HG02798 (cell line): ENCODE measurements at regions not wholly inside any gene's neighbourhood (a gene's known extent, or its start where the extent isn't known, plus 50 kb on each side); places are given as distances from the start of the nearest gene placed in this dataset.

Experiments used
- ATAC-seq: cut with Tn5 transposase; IDR thresholded peaks from one replicate; pipeline ENCODE4 v1.9.1; 2021; ENCODE audit warnings: mild to moderate bottlenecking; ENCODE audit not compliant: unreplicated experiment, poor library complexity

DNA sequence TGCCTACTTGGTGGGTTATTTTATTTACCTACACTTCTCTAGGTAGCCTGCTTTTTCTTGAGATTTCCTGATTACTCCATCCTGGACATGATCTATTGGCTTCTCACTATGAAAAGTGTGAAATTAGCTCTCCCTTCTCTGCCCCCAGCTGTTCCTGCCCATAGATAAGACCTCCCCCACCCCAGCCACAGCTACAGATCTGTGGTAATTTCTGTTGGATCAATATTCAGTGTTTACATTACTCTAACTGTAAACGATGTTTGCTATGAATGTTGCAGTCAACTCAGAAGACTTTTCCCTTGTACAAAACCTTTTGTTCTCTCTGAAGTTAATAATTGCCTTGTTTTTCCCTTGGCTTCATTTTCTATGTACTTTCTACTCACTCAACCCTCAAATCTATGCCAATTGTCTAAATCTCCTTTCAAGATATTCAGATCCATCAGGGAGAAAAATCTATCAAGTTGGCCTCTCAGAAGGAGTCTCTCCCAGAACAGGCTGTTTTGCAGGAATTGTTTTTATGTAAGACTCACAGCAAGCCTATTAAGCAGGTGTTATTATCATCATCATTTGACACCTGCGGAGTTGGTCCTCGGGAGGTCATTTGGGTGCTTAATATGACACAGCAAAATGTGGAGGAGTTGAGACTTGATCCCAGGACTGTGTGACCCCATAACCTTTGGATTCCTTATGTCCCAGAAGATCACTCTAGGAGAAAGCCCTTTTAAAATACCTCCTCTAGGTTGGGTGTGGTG, 227.4 kb downstream of the SUDS3 start:
- no peak for ATAC-seq

DNA sequence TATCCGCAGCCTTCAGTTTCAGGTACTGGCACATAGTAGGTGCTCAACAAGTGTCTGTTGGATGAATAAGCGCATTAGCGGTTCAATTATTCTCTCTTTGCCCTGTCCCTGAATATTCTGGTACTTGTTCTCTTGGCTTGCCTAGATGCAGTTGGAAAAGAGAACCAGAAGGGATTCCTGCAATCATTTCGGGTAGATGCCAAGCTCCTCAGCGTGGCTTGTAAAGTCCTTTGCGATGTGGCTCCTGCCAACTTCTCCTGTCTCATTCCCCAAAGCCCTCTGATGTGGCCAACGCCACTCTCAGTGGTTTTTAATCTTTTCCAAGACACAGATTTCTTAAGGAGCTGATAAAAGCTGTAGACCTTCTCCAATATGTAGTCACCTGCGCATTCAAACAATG, 230.3 kb downstream of the SUDS3 start:
- ATAC-seq = no peak

DNA sequence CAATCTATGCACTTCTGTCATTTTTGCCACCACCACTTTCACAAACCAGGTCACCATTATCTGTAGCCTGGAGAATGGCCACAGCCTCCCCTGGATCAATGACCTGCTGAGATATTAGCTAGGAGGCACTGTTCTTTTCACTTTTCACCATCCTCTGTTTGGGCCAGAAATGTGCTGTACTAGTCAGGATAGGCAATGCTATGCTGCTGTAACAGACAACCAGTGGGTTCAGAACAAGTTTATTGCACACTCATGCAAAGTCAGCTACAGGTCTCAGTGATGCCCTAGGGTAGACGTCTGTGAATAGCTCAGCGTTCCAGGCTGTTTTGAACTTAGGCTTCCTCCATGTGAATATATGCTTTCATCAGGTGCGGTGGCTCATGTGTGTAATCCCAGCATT, 231.5 kb downstream of the SUDS3 start:
- ATAC-seq = no peak

DNA sequence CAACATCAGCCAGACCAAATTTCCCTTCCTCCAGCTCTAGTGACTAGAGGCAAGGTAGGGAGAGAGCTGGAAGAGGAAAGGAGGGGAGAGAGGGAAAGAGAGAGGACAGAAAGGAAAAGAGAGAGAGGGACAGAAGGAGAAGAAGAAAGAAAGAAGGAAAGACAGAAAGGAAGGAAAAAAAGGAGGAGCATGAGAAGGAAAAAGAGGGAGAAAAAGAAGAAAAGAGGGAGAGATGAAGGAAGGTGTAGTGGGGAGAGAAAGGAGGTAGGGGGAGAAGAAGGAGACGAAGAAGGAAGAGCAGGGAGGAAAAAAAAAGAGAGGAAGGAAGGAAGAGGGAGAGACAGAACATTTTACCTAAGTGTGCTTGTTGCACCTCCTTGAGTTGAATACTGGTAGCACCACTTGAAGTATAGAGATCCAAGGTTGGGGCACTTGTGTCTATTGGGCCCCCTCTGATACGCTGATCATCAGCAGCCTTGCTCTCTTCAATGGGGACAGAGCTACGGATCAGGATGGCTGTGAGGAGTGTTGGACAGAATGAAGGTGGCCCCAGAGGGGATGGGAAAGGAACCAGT, 232.5 kb downstream of the SUDS3 start:
- ATAC-seq = no peak

DNA sequence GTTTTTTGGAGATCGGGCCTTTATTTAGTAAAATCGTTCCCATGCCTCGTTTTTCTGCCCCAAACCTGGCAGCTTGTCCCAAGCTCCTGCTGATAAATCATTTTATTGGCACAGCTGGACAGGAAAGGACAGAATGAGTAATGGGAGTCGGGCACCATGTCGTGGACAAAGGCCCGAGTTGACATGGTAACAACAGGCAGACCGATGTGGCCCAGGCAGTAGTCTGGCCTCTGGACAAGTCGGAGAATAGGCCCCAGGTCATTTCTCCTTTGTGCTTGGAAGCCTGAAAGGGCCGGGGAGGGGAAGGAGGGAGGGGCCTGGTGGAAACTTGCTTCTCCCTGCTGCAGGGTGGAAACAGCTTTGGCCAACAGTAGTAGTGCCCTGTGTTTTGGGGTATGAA, 234.9 kb downstream of the SUDS3 start:
- no peak for ATAC-seq

DNA sequence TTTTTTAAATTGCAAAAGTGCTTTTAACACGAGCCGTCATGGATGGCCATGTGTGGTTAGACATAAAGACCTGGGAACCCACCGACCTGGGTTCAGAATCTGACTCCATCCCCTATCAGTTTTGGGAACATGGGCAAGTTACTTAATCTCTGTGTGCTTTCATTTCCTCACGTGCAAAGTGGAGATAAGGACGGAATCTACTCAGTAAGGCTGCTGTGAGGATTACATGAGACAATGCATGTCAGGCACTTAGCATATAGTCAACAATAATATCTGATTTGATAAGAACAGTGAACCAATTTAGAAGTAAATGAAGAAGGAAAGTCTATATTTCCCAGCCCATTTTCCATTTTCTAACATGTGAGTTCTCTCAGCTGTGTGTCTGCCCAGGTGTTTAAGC, 235.4 kb downstream of the SUDS3 start:
- ATAC-seq = no peak

DNA sequence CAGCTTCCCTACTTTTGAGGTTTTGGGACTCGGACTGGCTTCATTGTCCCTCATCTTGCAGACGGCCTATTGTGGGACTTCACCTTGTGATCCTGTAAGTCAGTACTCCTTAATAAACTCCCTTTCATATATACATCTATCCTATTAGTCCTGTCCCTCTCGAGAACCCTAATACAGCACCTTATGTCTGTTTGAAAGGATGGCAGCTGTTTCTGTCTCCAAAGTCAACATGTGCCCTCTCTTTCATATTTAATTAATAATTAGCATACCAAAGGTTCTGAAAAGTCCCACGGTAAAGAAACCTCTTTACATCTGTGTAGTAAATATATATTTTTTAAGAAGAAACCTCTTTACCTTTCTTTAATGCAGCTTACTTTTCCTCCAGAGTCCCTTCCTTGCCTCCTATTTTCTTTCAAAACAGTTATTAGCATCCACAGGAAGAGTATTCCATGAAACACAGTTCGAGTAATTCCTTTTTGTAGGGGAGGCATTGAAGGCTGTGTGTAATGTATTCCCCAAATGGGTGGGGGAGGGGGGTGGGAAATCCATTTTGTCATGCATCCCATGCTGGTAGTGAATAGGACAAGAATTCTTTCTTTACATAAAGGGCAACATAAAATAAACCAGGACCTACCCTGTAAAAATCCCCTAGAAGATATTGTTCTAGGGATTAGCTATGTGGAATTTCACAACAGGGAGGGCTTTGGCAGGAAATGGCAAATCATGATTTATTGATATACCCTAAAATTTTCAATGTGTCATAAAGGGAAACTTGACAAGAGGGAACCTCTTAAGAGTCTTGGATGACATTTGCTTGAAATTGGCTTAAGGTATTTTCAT, 241.5 kb downstream of the SUDS3 start:
- no peak for ATAC-seq

DNA sequence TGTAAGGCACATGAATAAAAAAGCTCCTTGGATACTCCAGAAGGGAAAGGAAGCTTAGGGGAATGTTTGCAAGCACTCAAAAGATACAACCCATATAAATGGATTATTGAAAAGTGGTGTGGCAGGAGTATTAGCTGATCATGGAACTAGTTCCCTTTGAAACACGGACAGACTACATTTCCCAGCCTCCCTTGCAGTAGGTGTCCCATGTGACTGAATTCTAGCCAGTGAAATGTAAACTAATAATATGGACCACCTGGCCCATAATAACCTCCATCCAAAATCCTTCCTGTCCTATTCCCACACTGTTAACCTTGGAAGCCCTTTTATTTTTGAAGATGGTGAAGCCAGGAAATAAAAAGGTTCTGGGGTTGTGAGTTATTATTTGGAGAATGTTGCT, 242.3 kb downstream of the SUDS3 start:
- ATAC-seq = no peak

DNA sequence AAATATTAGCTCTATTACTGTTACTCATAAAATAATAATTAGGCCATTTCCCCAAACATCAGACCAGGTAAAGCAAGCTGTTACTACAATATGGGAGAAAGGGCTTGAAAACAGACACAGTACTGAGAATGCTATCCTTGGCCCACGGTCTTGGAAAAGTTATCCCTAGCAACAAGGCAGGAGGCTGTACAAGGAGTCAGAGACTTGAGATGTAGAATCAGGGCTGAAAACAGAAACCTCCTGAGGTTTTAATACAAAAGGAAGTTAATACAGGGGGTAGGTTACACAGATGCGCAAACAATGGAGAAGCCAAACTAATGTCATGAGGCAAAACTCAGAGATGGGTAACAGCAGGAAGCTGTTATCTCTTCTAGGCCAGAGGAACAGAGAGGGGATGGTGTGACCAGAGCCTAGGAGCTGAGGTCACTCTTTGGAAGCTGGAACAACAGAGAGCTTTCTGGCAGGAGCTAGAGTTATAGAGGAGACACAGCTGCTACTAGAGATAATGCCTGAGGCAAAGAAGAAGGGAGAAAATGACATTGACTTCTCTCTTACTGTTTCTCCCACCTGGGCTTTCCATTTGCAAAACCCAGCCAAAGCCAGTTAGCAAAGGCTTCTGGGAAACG, 248.8 kb downstream of the SUDS3 start:
- no peak for ATAC-seq

DNA sequence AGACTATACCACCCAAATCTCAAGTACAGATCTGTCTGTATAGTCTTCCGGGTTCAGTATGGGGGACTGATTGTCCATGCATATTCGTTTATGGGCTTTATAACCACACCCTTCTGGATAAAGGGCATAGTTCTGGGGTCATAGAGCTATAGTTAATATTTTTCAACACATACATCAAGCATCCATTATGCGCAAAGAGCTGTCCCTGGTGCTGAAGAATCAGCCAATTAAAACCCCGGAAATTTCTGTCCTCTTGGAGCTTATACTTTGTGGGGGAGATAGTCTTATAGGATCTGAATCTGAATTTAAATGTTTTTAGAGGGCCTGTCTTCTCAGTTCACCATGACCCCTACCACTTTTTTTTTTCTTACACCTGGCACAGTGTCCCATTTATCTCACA, 256.7 kb downstream of the SUDS3 start:
- ATAC-seq = no peak

DNA sequence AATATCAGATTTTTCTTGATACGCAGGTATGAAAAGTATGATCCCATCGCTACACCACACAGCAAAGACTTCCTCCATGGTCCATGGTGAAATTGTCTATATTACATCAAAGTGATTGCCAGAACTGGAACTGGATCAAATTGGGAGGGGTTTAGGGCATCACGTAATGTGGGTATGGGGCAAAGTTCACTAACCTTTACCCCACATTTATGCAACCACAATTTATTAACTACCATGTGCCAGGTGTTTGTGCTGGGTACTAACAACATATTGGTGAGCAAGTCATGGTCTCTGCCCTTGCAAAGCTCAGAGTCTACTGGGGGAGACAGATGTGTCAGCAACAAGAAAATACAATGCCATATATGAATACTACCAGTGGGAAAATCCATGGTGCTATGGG, 258.9 kb downstream of the SUDS3 start:
- no peak for ATAC-seq

DNA sequence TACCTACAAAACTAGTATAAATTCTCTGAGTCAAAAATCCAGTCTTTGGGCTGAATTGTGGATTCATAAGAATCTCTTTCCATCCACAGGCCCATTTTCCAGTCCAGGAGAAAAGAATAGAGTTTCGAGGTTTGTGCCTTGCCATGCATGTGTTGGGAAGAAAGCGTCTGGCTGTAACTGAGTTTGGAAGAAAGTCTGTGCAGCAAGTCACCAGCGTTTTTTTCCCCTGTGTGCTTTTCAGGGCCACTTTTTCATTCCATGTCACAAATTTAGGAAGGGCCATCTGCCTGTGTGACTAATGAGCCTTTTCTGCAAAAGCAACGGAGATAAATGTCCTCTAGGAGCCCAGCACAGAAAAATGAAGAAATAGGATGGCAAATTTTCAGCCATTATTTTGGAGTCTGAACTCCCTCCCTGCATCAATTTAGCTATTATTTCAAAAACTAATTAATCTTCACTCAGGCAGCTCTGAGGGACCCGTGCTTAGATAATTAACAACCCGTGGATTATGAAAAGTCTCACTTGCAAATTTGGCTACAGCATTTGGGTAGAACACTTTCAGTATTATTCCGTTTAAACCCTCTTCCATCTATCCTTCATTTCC, 261.5 kb downstream of the SUDS3 start:
- no peak for ATAC-seq

DNA sequence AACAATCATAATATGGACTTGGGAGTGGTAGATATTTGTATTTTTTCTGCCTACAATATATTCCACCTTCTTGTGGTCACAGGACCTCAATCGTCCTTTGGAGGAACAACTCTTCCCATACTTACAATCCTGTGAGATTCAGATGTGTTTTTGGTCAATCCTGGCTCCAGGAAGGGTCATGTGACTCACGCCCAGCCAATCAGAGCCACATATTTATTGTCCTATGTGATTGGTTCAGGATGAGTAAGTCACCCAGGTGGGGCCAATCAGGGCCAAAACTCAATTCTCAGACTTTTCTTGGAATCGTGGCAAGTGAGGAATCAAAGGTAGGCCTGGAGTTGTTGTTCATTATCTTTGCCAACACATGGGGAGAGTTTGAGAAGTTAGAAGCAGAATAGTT, 264.9 kb downstream of the SUDS3 start:
- ATAC-seq = no peak

DNA sequence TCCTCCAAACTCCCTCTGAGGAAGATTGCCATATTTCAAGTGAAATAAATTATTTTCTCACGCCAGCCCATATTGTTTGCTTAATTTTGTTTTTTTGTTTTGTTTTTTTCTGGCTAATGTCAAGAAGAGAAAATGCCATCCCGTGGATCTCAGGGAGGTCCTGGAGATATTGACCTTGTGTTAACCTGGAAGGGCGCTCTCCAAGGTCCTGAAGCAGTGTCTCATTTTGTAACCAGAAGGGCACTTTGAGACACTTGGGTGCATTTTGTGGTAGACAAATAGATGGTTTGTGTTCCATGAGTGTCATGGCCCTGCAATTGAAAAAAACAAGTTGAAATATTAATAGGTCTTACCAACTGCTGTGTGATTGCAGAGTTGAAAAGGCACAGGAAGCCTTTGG, 268.9 kb downstream of the SUDS3 start:
- no peak for ATAC-seq

DNA sequence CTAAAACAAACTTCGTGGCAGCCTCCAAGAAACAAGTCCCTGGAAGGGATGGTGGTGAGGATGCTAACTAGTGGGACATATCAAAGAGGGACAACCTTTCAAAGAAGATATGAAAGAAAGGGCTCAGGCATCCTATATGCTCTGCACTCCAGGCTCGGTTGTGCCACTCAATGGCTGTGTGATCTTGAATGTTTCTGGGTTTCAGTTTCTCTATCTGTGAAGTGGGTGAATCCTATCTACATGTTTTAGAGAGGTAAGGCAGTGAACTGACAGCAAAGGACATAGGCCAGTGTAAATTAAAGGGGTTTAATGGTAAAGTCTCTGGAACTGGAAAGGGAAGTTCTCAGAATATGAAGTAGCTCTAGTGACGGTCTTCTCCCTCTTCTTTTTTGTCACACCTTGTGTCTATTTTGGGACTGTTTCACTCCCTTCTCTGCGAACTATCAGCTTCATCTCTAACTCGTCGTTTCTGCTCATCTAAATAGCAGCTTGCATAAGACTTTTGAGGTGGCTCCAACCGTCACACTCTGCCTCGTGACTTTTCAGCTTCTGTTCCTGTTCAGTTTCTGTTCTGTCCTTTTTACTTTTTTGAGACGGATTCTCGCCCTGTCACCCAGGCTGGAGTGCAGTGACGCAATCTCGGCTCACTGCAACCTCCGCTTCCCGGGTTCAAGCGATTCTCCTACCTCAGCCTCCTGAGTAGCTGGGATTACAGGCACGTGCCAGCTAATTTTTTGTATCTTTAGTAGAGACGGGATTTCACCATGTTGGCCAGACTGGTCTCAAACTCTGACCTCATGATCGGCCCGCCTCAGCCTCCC, 273.6 kb downstream of the SUDS3 start:
- no peak for ATAC-seq

DNA sequence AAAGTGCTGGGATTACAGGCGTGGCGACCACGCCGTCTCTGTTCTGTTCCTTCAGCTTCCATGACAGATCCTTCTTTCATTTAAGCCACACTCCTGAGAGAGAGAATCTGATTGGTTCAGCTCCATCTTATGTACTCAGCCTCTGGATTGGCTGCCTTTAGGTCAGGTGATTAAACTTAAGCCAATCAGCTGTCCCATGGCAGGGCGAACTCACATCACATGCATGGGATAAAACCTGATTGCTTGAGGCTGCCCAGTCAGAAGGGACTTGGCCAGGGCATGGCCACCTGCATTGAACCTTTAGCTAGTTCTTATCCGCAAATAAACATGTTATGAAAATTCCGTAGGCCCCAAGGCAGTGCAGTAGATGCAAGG, 274.2 kb downstream of the SUDS3 start:
- no peak for ATAC-seq

DNA sequence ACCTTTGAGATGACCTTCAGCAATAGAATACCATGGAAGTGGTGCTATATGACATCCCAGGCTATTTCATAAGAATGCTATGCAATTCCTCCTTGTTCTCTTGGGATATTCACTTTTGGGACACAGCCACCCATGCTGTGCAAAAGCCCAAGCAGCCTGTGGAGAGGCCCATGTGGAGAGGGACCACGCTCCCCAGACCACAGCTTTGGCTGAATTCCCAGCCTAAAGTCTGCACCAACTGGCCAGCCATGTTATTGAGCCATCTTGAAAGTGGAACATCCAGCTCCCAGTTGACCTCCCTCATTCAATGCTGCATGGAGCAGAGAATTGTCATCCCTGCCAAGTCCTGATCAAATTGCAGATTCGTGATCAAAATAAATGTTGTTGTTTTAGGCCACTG, 275.1 kb downstream of the SUDS3 start:
- no peak for ATAC-seq

DNA sequence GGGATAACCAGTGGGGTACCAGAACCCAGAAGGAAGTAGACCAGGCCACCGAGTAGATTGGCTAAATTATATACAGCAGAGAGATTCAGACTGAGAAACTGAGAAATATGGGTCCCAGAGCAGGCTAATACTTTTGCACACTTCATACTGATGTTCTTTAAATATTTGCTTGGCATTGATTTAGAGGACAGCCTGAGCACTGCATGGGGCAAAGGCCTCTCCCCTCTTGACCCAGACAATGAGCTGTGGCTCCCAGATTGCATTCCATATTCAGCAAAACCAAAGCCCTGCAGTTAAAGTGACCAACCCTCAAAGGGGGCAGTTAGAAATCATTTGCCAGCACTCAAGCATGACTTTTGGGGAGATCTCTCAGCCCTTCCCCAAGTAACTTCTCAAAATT, 279.2 kb downstream of the SUDS3 start:
- ATAC-seq = no peak

DNA sequence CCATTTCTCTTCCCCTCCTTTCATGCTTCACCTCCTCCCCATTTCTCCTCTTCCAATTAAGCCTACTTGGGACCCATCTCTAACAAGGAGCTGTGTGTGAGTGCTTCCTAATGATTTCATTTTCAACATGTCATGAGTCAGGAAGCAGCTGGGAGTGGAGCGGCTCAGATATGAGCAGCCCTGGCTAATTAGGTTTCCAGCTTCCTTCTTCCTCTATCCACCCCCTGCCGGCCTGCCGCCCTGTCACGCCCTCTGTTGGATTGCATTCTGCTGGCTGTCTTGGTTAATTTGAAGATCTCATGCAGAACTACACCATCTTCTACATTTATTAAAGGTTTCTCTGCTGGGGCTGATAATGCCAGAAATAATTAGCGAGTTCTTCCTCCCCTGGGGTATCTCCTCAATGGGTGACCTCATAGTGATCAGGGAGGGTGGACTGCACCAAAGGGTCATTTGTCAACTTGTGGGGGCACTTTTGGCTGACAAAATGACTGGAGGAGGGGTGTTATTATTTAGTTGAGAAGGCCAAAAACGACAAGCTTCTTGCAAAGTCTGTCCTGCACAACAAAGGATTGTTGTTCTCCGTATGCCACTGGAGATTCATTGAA, 300.9 kb upstream of the SRRM4 start:
- no peak for ATAC-seq
